Testis (tissue), 2 donors: ENCODE measurements at regions not wholly inside any gene's neighbourhood (a gene's known extent, or its start where the extent isn't known, plus 50 kb on each side); places are given as distances from the start of the nearest gene placed in this dataset.

Experiments
- CTCF ChIP-seq, 3 experiments: fragments of 450-650 bp in 2 of 3; fragments of 200-600 bp in 1 of 3; sonication (generic) in 1 of 3; IDR thresholded peaks; one replicate each; pipeline ENCODE4 v1.5.1; 2016 to 2019; ENCODE audit warnings: antibody characterized with exemption in 3 of 3, mild to moderate bottlenecking in 2 of 3, moderate library complexity in 1 of 3
- POLR2A ChIP-seq: fragments of 450-650 bp; IDR thresholded peaks from one replicate; pipeline ENCODE4 v1.6.1; 2017; ENCODE audit warnings: antibody characterized with exemption, mild to moderate bottlenecking, moderate library complexity

- no peak for TF ChIP-seq CTCF (IDR thresholded peaks at IDR 0.05)
- TF ChIP-seq POLR2A = no peak
Measured at GRCh38 chr3:44074181-44074580, 167.5 kb upstream of the TOPAZ1 start.
